ENCODE measurements at regions not wholly inside any gene's neighbourhood (a gene's known extent, or its start where the extent isn't known, plus 50 kb on each side); places are given as distances from the start of the nearest gene placed in this dataset.

DNA sequence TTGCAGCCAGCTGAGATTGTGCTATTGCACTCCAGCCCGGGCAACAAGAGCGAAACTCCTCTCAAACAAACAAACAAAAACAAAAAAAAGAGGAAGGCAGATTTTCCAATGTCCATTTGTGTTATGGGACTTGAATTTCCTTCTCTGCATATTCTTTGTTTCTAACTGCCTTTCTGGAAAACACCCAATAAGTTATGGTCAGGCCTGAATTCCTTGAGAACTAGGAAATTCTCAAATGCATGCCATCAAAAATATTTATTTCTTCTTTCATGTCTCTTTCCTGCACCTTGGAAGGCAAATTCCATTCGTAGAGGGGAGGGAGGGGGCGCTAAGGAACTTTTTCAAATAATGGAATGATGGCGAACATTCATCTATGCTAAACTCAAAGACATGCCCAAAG, 117.6 kb upstream of the TMCC3 start:
- DNase-seq, result no peak
- Histone ChIP-seq H3K9me3 (ENCODE audit: control insufficient read depth in 4 of 4, insufficient read depth in 3 of 4, low read length in 3 of 4) (no peaks in the 10 kb centered on the region), H3K4me3 (no peak overlapping the region), H3K27me3 (ENCODE audit: control insufficient read depth in 3 of 3, insufficient read depth in 3 of 3, low read length in 2 of 3) (no peaks in the 10 kb centered on the region), H3K36me3 (ENCODE audit: control insufficient read depth in 4 of 4, insufficient read depth in 4 of 4, low read length in 4 of 4) (no peaks in the 10 kb centered on the region), H3K27ac (ENCODE audit: low read depth in 1 of 2, low read length in 1 of 2) (no peak overlapping the region), H3K9ac (ENCODE audit: insufficient read depth in 1 of 2, low read length in 2 of 2) (no peak overlapping the region), H3K4me1 (ENCODE audit: control insufficient read depth in 5 of 5, insufficient read depth in 5 of 5, low read length in 5 of 5) (peaks cover 0 to 36% (median 7%) of the 10 kb centered on the region in 5 donors)
- 66 to 80% methylated on average over 5 of the region's 5 CpGs for WGBS, 2 donors
- TF ChIP-seq, protein P1, sequence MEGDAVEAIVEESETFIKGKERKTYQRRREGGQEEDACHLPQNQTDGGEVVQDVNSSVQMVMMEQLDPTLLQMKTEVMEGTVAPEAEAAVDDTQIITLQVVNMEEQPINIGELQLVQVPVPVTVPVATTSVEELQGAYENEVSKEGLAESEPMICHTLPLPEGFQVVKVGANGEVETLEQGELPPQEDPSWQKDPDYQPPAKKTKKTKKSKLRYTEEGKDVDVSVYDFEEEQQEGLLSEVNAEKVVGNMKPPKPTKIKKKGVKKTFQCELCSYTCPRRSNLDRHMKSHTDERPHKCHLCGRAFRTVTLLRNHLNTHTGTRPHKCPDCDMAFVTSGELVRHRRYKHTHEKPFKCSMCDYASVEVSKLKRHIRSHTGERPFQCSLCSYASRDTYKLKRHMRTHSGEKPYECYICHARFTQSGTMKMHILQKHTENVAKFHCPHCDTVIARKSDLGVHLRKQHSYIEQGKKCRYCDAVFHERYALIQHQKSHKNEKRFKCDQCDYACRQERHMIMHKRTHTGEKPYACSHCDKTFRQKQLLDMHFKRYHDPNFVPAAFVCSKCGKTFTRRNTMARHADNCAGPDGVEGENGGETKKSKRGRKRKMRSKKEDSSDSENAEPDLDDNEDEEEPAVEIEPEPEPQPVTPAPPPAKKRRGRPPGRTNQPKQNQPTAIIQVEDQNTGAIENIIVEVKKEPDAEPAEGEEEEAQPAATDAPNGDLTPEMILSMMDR (IDR thresholded peaks at IDR 0.05; ENCODE audit: control extremely low read depth, extremely low read depth), result no peak
- ATAC-seq (ENCODE audit: insufficient read depth, low FRiP score), result no peak

DNA sequence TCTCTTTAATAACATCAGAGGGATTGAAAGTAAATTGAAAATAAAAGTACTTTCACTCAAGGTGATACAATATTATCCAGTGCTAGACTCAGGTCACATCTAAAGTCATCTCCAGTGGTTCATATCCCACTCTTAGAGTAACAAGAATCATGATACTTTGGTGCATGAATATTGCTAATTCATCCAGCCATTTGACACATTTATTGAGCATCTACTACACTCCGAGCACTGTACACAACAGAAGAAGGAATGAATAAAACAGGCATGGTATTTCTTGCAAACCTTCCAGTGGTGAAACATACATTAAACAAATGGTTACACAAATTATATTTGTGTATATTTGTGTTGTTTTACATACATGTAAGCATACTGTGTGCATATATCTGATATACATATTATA, 116.0 kb upstream of the TMCC3 start:
- no peaks in the 10 kb centered on the region for H3K9me3 ChIP-seq (ENCODE audit: control insufficient read depth in 4 of 4, insufficient read depth in 3 of 4, low read length in 3 of 4)
- no peak for DNase-seq
- H3K36me3 ChIP-seq (ENCODE audit: control insufficient read depth in 4 of 4, insufficient read depth in 4 of 4, low read length in 4 of 4), result no peaks in the 10 kb centered on the region
- TF ChIP-seq, protein P1 (IDR thresholded peaks at IDR 0.05; ENCODE audit: control extremely low read depth, extremely low read depth), result no peak
- H3K27me3 ChIP-seq (ENCODE audit: control insufficient read depth in 3 of 3, insufficient read depth in 3 of 3, low read length in 2 of 3), result no peaks in the 10 kb centered on the region
- peaks cover 0 to 32% (median 10%) of the 10 kb centered on the region in 5 donors for H3K4me1 ChIP-seq (ENCODE audit: control insufficient read depth in 5 of 5, insufficient read depth in 5 of 5, low read length in 5 of 5)
- H3K9ac ChIP-seq (ENCODE audit: insufficient read depth in 1 of 2, low read length in 2 of 2), result no peak overlapping the region
- 94 to 99% methylated on average over 1 of the region's 1 CpG for WGBS, 2 donors
- no peak overlapping the region for H3K27ac ChIP-seq (ENCODE audit: low read depth in 1 of 2, low read length in 1 of 2)
- H3K4me3 ChIP-seq, result no peak overlapping the region
- ATAC-seq (ENCODE audit: insufficient read depth, low FRiP score), result no peak

DNA sequence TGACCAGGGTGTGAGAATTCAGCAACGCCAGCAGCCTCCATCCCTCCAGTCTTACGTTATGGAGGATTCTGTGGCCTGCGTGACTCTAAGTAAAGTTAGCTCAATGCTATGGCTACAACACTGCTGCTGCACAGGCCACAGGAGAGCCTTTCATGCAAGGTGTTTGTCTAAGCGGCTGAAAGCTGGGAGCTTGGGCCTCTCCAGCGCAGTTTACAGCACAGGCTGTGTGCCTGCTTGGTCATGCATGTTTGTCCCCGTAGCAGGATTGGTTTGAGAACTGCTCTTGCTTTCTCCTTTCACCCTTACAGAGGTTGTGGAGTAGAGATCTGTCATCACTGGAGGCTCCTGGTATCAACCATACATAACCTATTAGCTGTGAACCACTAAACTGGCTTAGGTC, 113.1 kb upstream of the TMCC3 start:
- Histone ChIP-seq H3K4me3 (no peak overlapping the region), H3K9me3 (ENCODE audit: control insufficient read depth in 4 of 4, insufficient read depth in 3 of 4, low read length in 3 of 4) (no peaks in the 10 kb centered on the region), H3K9ac (ENCODE audit: insufficient read depth in 1 of 2, low read length in 2 of 2) (no peak overlapping the region), H3K4me1 (ENCODE audit: control insufficient read depth in 5 of 5, insufficient read depth in 5 of 5, low read length in 5 of 5) (peaks cover 0 to 15% (median 7%) of the 10 kb centered on the region in 5 donors), H3K27me3 (ENCODE audit: control insufficient read depth in 3 of 3, insufficient read depth in 3 of 3, low read length in 2 of 3) (no peaks in the 10 kb centered on the region), H3K27ac (ENCODE audit: low read depth in 1 of 2, low read length in 1 of 2) (no peak overlapping the region), H3K36me3 (ENCODE audit: control insufficient read depth in 4 of 4, insufficient read depth in 4 of 4, low read length in 4 of 4) (no peaks in the 10 kb centered on the region)
- TF ChIP-seq, protein P1 (IDR thresholded peaks at IDR 0.05; ENCODE audit: control extremely low read depth, extremely low read depth), result no peak
- DNase-seq (no peak), ATAC-seq (ENCODE audit: insufficient read depth, low FRiP score) (no peak)
- WGBS, 2 donors, result 95 to 97% methylated on average over 6 of the region's 6 CpGs

DNA sequence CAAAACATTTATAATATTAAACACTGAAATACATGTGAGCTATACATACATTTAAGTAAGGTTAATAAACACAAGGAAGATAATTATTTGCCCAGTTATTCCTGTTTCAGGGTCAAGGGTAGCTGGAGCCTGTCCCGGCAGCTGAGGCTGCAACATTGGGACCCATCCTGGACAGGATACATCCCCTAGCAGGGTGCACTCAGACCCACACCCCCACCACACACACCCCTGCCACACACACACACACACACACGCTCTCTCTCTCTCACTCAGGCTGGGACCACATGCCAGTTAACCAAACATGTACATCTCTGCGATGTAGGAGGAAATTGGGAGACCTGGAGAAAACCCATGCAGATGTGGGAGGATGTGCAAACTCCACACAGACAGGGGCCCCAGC, 112.6 kb upstream of the TMCC3 start:
- 69 to 74% methylated on average over 3 of the region's 3 CpGs for WGBS, 2 donors
- Histone ChIP-seq H3K27ac (ENCODE audit: low read depth in 1 of 2, low read length in 1 of 2) (no peak overlapping the region), H3K4me3 (no peak overlapping the region), H3K36me3 (ENCODE audit: control insufficient read depth in 4 of 4, insufficient read depth in 4 of 4, low read length in 4 of 4) (no peaks in the 10 kb centered on the region), H3K9me3 (ENCODE audit: control insufficient read depth in 4 of 4, insufficient read depth in 3 of 4, low read length in 3 of 4) (no peaks in the 10 kb centered on the region), H3K4me1 (ENCODE audit: control insufficient read depth in 5 of 5, insufficient read depth in 5 of 5, low read length in 5 of 5) (peaks cover 0 to 10% (median 7%) of the 10 kb centered on the region in 5 donors), H3K27me3 (ENCODE audit: control insufficient read depth in 3 of 3, insufficient read depth in 3 of 3, low read length in 2 of 3) (no peaks in the 10 kb centered on the region), H3K9ac (ENCODE audit: insufficient read depth in 1 of 2, low read length in 2 of 2) (no peak overlapping the region)
- no peak for ATAC-seq (ENCODE audit: insufficient read depth, low FRiP score)
- TF ChIP-seq, protein P1 (IDR thresholded peaks at IDR 0.05; ENCODE audit: control extremely low read depth, extremely low read depth), result no peak
- DNase-seq, result no peak

Measured in lung (tissue), 11 donors.